ENCODE measurements at regions not wholly inside any gene's neighbourhood (a gene's known extent, or its start where the extent isn't known, plus 50 kb on each side); places are given as distances from the start of the nearest gene placed in this dataset.
"Not testable (repeated sequence)": the region's sequence is repeated elsewhere in the genome, so short reads cannot be mapped to it uniquely, and the experiment has no call there.

GRCh38 chrX:40871385-40872082 lies 136.2 kb upstream of the MED14 start:
- DNase-seq (ENCODE audit: low read depth) = no peak
- no peak for TF ChIP-seq CTCF (IDR thresholded peaks at IDR 0.05; ENCODE audit: insufficient read depth, low read length)
- H3K4me3 ChIP-seq (ENCODE audit: low read depth, low read length) = no peak overlapping the region

- no peak for TF ChIP-seq CTCF (IDR thresholded peaks at IDR 0.05; ENCODE audit: insufficient read depth, low read length)
- H3K4me3 ChIP-seq (ENCODE audit: low read depth, low read length) = no peak overlapping the region
- no peak for DNase-seq (ENCODE audit: low read depth)
These were observed 137.0 kb upstream of the MED14 start for GRCh38 chrX:40872351-40872750.

GRCh38 chrX:40875476-40875875 lies 140.1 kb upstream of the MED14 start:
- TF ChIP-seq CTCF (IDR thresholded peaks at IDR 0.05; ENCODE audit: insufficient read depth, low read length) = no peak
- H3K4me3 ChIP-seq (ENCODE audit: low read depth, low read length) = no peak overlapping the region
- no peak for DNase-seq (ENCODE audit: low read depth)

GRCh38 chrX:40877887-40878286 lies 142.5 kb upstream of the MED14 start:
- TF ChIP-seq CTCF (IDR thresholded peaks at IDR 0.05; ENCODE audit: insufficient read depth, low read length) = peak; percentile 54
- H3K4me3 ChIP-seq (ENCODE audit: low read depth, low read length) = no peak overlapping the region
- peak; percentile 59 for DNase-seq (ENCODE audit: low read depth)

DNA sequence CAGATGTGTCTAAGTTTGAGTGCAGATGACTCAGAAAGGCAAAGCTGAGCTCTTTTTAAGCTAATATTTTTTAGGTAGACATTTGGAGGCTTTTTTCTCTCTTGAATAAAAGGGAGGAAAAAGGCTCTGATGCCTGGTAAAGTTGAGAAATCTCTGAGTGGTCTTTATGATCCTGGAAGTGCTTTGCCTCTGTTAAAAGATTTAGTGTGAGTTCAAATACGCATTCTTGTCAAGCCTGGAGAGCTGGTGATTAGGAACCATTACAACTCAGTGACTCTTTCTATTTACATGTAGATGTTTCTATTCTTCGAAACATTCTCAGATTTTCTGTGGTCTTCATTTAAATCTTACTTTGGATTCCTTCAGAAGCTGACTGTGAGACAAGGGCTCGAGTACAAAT lies 143.4 kb upstream of the MED14 start:
- no peak overlapping the region for H3K4me3 ChIP-seq (ENCODE audit: low read depth, low read length)
- TF ChIP-seq CTCF (IDR thresholded peaks at IDR 0.05; ENCODE audit: insufficient read depth, low read length) = no peak
- DNase-seq (ENCODE audit: low read depth) = no peak

DNA sequence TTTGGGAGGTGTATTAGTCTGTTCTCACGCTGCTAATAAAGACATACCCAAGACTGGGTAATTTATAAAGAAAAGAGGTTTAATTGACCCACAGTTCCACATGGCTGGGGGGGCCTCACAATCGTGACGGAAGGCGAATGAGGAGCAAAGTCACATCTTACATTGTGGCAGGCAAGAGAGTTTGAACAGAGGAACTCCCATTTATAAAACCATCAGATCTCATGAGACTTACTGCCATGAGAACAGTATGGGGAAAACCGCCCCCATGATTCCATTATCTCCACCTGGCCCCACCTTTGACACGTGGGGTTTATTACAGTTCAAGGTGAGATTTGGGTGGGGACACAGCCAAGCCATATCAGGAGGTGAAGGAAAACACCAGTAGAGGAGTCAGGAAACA lies 143.8 kb upstream of the MED14 start:
- not testable (repeated sequence) for DNase-seq (ENCODE audit: low read depth)

GRCh38 chrX:40880712-40881111 lies 145.4 kb upstream of the MED14 start:
- no peak for DNase-seq (ENCODE audit: low read depth)
- no peak overlapping the region for H3K4me3 ChIP-seq (ENCODE audit: low read depth, low read length)
- TF ChIP-seq CTCF (IDR thresholded peaks at IDR 0.05; ENCODE audit: insufficient read depth, low read length) = no peak

More for the DNA sequence above, 143.8 kb upstream of the MED14 start:
- H3K4me3 ChIP-seq (ENCODE audit: low read depth, low read length) = not testable (repeated sequence)

Data from fibroblast of the aortic adventitia (primary cell).